ENCODE measurements at regions not wholly inside any gene's neighbourhood (a gene's known extent, or its start where the extent isn't known, plus 50 kb on each side); places are given as distances from the start of the nearest gene placed in this dataset.

DNA sequence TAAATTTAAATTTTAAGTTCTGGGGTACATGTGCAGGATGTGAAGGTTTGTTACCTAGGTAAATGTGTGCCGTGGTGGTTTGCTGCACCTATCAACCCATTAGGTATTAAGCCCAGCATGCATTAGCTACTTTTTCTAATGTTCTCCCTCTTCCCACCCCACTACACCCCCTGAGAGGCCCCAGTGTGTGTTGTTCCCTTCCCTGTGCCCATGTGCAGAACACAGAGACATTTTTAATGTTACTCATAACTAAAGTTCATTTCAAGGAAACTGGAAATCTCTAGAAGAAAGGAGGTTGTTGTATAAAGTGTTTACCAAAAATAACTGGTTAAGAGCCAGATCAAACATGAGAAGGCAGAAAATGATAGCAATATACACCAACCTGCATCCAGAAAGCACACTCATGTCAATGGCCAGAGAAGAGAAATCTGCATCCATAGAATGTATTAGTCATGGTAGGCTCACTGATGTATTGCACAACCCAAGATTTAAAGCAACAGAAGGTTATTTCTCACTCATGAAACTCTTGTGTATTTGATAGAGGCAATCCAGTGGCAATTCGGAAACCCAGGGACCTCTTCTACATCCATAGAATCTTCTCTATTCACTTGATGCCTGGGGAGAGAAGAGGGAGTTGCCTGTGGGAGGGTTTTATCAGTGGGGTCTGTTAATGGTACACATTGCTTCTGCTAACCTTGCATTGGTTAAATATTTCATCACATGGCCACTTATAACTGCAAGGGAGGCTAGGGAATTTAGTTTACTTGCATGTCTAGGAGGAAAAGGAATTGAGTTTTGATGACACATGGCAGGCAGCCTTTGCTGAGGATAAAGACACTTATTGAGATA, 321.9 kb upstream of the RASGRP1 start:
- Histone ChIP-seq H3K9me3 (no peaks in the 10 kb centered on the region), H3K36me3 (no peaks in the 10 kb centered on the region), H3K4me1 (no peaks in the 10 kb centered on the region), H3K27ac (no peak overlapping the region), H3K4me3 (no peak overlapping the region), H3K27me3 (no peaks in the 10 kb centered on the region)
- DNase-seq = no peak
- TF ChIP-seq CTCF (IDR thresholded peaks at IDR 0.05) (no peak), POLR2A (IDR thresholded peaks at IDR 0.05) (no peak)

DNA sequence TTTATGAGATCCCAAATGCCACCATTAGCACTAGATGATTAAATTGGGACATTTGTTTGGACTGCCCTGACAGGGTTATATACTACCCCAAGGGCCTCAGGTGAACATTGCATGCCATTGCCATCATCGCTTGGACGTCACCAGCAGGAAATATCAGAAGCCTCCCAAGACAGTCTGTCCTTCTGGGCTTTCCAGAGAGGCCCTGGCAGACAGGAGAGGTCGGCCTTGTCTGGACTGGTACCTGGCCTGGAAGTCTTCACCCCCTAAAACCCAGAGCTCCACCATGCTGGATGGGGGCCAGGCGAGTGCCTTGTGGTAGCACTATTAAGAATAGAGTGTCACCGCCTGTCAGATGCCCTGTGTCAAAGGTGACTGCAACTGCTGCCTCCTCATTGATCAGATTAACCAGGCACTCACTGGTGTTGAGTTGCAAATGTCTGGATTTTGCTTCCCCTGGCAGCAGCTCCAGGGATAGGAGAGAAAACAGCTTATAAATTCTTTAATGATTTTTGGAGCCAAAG, 324.1 kb upstream of the RASGRP1 start:
- Histone ChIP-seq H3K27ac (no peak overlapping the region), H3K4me1 (no peaks in the 10 kb centered on the region), H3K27me3 (no peaks in the 10 kb centered on the region), H3K4me3 (no peak overlapping the region), H3K9me3 (no peaks in the 10 kb centered on the region), H3K36me3 (no peaks in the 10 kb centered on the region)
- no peak for DNase-seq
- TF ChIP-seq POLR2A (IDR thresholded peaks at IDR 0.05) = no peak
- TF ChIP-seq CTCF (IDR thresholded peaks at IDR 0.05) = no peak

DNA sequence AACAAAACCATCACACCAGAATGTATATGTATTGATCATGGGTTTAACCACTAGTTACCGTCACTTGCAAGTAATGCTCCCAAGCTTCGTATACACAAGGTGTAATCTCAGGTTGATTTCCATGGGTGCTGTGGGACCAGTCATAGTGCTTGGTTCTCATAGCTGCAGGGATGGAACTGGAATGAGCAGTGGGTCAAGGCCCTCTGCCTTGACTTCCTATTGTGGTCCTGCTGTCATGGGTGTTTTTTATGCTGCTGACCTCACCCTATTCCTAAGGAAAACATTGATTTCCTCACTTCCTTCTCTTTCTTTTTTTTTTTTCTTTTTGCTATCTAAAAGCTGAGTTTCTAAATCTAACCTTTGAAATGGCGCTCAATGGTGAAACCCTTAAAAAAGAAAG, 325.6 kb upstream of the RASGRP1 start:
- H3K27ac ChIP-seq = no peak overlapping the region
- no peaks in the 10 kb centered on the region for H3K9me3 ChIP-seq
- TF ChIP-seq POLR2A (IDR thresholded peaks at IDR 0.05) (no peak), CTCF (IDR thresholded peaks at IDR 0.05) (no peak)
- H3K36me3 ChIP-seq = no peaks in the 10 kb centered on the region
- no peak overlapping the region for H3K4me3 ChIP-seq
- DNase-seq = no peak
- no peaks in the 10 kb centered on the region for H3K27me3 ChIP-seq
- no peaks in the 10 kb centered on the region for H3K4me1 ChIP-seq

DNA sequence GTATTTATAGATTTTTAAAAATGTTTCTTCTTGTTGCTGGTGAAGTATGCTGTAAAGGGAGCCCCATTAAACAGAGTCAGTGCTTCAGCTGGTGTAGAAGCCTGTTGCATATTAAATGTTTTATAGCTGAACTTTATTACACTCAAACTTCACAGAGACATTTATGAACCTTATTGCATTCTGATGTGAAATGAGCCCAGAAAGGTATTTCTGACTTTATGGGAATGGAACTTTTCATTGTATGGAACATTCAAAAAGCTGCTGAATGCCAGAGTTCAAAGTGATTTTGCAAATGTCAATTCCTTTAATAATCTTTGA, 329.3 kb upstream of the RASGRP1 start:
- Histone ChIP-seq H3K4me3 (no peak overlapping the region), H3K27me3 (no peaks in the 10 kb centered on the region), H3K4me1 (no peaks in the 10 kb centered on the region), H3K36me3 (no peaks in the 10 kb centered on the region), H3K27ac (no peak overlapping the region), H3K9me3 (no peaks in the 10 kb centered on the region)
- DNase-seq = no peak
- no peak for TF ChIP-seq POLR2A (IDR thresholded peaks at IDR 0.05)
- TF ChIP-seq CTCF (IDR thresholded peaks at IDR 0.05) = no peak

- Histone ChIP-seq H3K27ac (no peak overlapping the region), H3K36me3 (no peaks in the 10 kb centered on the region), H3K4me3 (no peak overlapping the region), H3K27me3 (no peaks in the 10 kb centered on the region), H3K4me1 (no peaks in the 10 kb centered on the region), H3K9me3 (no peaks in the 10 kb centered on the region)
- DNase-seq = no peak
- TF ChIP-seq POLR2A (IDR thresholded peaks at IDR 0.05) = no peak
- TF ChIP-seq CTCF (IDR thresholded peaks at IDR 0.05) = no peak
These were observed 329.8 kb upstream of the RASGRP1 start for GRCh38 chr15:38894243-38894948.
